GM12872 (cell line): ENCODE measurements at regions not wholly inside any gene's neighbourhood (a gene's known extent, or its start where the extent isn't known, plus 50 kb on each side); places are given as distances from the start of the nearest gene placed in this dataset.

Experiments used
- TF ChIP-seq, protein P1 (sequence below): IDR thresholded peaks from 3 replicates; pipeline ENCODE4 v1.5.1; 2011; ENCODE audit warnings: low read depth, mild to moderate bottlenecking, low read length, moderate library complexity; ENCODE audit not compliant: insufficient read depth

DNA sequence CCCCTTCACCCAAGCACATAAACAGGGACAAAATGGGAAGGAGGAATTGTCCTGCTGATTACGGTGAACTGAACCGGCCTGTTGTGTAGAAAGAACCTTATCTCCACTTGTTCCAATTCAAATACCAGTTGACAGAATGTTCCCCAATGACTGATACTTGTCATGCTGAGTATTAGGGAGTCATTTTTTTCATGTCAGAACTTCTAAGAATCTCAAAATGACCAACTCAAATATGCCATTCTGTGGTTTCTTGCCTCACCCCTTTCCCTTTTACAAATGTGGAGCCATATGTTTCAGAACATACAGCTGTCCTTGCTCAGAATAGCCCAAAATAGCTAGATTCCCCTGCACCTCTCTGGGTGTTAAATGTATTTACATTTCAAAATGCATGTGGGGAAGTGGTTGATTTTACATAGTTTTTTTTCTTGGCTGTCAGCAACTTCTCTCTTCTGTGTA, 405.9 kb upstream of the TBL1XR1 start:
- TF ChIP-seq, protein P1, sequence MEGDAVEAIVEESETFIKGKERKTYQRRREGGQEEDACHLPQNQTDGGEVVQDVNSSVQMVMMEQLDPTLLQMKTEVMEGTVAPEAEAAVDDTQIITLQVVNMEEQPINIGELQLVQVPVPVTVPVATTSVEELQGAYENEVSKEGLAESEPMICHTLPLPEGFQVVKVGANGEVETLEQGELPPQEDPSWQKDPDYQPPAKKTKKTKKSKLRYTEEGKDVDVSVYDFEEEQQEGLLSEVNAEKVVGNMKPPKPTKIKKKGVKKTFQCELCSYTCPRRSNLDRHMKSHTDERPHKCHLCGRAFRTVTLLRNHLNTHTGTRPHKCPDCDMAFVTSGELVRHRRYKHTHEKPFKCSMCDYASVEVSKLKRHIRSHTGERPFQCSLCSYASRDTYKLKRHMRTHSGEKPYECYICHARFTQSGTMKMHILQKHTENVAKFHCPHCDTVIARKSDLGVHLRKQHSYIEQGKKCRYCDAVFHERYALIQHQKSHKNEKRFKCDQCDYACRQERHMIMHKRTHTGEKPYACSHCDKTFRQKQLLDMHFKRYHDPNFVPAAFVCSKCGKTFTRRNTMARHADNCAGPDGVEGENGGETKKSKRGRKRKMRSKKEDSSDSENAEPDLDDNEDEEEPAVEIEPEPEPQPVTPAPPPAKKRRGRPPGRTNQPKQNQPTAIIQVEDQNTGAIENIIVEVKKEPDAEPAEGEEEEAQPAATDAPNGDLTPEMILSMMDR: no peak

DNA sequence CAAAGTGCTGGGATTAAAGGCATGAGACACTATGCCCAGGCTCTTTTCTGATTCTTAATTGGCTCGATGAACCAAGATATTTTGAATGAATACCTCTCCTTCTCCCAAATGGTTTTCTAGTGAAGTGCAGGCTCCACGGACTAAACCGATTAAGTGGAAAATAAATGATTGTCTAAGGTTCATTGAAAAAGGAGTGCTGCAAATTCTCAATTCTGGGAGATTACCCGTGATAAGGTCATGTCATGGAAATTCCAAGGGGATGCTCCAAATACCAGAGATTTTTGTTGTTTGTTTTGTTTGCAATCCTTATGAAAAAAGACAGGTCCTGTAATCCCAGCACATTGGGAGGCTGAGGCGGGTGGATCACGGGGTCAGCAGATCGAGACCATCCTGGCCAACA, 406.9 kb upstream of the TBL1XR1 start:
- TF ChIP-seq, protein P1: no peak

DNA sequence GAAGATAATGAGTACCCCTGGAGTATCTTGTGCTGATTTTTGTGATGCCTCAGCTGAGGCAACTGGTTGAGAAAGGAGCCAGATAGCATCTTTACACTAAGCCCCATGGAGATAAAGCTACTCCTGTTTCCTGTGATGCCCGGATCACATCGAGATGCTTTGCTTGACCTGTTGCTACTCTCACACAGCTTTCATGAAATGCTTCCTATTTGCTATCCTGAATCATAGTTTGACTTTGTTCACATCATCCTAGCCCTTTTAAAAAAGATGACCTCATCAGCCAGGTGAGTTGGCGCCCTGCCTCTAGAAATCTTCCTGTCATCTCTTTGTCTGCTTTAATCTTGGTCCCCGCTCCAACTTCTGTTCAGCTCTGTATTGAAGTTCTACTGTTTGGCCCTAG, 409.6 kb upstream of the TBL1XR1 start:
- TF ChIP-seq, protein P1: no peak

DNA sequence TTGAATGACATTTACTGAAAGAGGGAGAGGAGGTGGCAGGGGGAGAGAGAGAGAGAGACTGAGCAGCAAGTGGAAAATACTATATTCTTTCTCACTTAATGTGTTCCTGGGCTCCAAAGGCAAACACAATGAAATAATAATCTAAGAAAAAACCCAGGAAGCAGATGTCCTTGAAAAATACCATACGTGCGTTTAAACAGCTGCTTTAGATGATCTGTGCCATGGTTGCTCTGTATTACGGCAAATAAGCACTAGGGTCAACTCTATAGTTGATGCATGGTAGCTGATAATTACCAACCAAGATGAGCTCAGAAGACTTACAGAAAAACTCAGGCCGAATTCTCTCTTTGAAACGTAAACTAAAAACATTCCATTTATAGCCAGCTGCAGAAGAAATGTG, 410.3 kb upstream of the TBL1XR1 start:
- TF ChIP-seq, protein P1: no peak

DNA sequence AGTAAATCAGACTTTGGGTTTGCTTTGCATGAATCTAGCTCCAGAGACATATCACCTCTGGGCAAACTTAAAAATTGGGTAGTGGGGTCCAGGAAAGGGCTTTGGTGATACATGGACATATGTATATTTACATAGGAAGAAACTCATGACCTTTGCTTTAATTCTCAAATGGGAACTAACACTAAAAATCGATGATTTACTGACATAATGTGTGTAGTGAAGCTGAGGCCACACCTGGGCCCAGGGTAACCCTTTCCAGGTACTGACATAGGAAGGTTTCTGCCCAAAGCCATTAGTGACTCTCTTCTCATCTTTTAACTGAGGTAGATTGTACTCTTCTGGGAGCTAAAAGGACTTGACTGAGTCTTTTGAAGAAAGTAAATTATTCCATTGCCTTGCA, 411.2 kb upstream of the TBL1XR1 start:
- TF ChIP-seq, protein P1: no peak

DNA sequence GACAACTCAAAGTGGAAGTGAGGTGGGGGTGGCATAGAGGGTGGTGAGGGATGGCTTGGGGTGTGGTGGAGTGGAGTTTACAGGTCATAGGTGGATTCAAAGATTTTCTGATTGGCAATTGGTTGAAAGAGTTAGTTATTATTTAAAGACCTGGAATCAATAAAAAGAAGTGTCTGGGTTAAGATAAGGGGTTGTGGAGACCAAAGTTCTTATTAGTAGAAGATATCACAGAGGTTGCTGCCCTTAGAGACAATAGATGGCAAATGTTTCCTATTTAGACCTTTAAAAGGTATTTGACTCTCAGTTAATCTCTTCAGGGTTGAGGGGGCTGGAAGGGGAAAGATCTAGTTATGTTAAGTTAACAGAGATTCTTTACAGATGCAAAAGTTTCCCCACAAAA, 412.3 kb upstream of the TBL1XR1 start:
- TF ChIP-seq, protein P1: no peak

DNA sequence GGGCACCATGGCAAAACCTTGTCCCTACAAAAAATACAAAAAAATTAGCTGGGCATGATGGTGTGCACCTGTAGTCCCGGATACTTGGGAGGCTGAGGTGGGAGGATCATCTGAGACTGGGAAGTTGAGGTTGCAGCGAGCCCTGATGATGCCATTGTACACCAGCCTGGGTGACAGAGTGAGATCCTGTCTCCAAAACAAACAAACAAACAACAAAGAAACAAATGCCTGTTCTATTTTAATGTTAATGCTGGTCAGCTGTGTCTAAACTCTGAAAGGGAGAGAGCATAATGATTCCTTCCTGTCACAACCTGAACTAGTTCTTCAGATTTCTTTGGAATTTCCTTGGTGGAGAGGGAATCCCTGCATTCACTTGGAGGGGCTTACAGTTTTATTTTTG, 413.0 kb upstream of the TBL1XR1 start:
- TF ChIP-seq, protein P1: no peak
